HG02840 (cell line): ENCODE measurements at regions not wholly inside any gene's neighbourhood (a gene's known extent, or its start where the extent isn't known, plus 50 kb on each side); places are given as distances from the start of the nearest gene placed in this dataset.
"Not testable (repeated sequence)": the region's sequence is repeated elsewhere in the genome, so short reads cannot be mapped to it uniquely, and the experiment has no call there.

Source experiments
- ATAC-seq: cut with Tn5 transposase; IDR thresholded peaks from one replicate; pipeline ENCODE4 v1.9.1; 2021; ENCODE audit warnings: mild to moderate bottlenecking, moderate library complexity, moderate number of reproducible peaks; ENCODE audit not compliant: unreplicated experiment, low FRiP score

DNA sequence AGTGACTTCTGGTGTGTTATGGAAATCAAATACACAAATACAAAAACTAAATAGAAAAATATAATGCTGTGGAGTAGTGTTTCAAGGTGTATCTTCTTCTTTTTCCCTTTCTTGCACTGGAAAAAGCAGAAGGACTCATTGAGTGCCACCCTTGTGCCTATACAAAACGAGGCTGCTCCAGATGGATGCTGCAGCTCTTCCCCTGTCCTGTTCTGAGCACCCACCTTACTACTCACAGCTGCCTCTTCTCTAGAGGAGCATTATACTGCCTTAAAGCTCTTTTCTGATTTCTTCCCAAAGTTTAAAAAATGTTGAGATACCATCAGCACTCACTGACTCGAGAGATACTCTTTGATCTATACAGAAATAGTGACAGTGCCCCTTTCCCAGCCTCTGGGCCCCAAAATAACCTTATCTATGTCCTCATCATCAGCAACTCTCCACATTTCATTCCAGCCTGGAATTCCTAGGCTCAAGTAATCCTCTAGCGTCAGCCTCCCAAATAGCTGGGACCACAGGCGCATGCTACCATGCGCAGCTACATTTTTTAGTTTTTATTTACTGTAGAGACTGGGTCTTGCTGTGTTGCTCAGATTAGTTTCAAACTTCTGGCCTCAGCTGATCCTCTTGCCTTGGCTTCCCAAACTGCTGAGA is 1356.1 kb upstream of the NRXN1 start:
- no peak for ATAC-seq

- ATAC-seq: no peak
Measured at GRCh38 chr2:52386433-52387030, 1354.6 kb upstream of the NRXN1 start.

- ATAC-seq: no peak
Measured at GRCh38 chr2:52383541-52383940, 1351.6 kb upstream of the NRXN1 start.

DNA sequence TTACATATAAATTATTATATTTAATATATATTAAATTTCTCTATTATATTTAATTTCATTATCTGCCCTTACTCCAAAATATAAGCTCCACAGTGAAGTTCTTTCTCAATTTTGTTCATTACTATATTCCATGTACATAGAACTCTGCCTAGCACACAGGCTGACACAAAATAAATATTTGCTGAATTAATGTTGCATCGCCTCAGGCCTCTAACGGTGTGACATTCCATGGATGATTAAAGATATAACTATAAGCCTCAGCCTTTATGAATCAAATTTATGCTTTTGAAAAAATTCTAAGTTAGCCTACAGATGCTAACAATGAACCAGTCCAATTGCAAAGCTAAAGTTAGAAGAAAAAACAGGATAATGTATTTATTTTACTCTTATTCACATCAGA is 1337.2 kb upstream of the NRXN1 start:
- no peak for ATAC-seq

- ATAC-seq: no peak
Measured at GRCh38 chr2:52368141-52368540, 1336.2 kb upstream of the NRXN1 start.

DNA sequence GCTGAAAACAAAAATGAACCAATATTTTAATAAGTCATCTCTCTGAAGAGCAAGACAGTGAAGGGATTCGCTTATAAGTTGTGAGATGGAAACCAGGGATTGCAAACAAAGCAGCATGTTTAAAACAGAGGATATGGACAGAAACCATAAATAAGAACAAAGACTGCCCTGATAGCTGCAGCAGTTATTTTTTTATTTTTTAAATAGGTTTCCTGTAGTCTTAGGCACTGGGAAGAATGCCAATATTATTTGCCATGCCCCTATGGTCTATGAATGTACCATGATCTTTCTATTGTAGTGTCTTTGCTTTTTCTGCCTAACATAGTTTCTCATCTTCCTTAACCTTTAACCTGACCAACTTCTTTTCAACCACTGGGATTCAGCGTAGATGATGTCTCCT is 1334.0 kb upstream of the NRXN1 start:
- ATAC-seq: no peak

DNA sequence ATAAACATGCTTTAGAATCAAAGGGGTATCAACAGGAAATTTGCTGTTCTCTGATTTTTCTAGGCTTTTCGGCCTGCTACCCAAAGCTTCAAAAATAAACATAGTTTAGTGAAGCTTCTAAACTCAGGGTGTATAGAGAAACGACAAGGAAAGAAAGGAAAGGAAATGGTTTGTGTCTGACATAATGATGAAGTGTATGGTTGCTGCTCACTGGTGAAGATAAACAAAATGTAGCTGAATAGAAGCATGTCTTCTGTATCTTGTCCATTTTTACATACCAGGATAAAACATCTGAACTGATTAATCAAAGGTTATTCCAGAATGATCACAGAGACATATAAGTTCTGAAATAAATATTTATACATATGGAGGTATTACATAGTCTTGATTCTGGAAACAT is 1324.6 kb upstream of the NRXN1 start:
- ATAC-seq: no peak

- no peak for ATAC-seq
Measured at GRCh38 chr2:52347292-52347691, 1315.4 kb upstream of the NRXN1 start.

- ATAC-seq: no peak
Measured at GRCh38 chr2:52345676-52346075, 1313.7 kb upstream of the NRXN1 start.

GRCh38 chr2:52345082-52345481 is 1313.2 kb upstream of the NRXN1 start:
- ATAC-seq: no peak

DNA sequence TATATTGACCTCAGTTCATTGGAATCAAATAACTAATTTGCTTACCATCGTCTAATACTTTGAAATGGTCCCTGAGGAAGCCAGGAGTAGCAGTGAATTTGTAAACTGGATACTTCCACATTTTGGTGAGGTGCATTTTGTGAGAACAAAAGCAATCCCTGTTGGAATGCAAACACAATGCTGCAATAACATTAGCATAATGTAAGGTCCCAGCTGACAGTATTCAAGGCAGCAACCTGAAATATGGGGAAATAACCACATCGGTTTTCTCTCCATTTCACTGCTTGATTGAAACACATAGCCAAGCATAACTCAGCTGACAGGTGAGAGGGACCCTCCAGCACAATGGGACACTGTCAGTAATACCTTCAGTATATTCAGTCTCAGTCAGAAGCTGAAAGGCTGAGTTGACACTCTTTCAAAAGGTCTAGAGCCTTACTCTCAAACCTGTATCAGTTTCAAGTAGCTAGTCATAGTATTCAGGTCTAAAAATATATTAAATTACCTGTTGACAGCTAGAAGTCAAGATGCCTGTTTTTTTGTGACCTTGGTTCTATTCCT is 1311.9 kb upstream of the NRXN1 start:
- ATAC-seq: no peak

DNA sequence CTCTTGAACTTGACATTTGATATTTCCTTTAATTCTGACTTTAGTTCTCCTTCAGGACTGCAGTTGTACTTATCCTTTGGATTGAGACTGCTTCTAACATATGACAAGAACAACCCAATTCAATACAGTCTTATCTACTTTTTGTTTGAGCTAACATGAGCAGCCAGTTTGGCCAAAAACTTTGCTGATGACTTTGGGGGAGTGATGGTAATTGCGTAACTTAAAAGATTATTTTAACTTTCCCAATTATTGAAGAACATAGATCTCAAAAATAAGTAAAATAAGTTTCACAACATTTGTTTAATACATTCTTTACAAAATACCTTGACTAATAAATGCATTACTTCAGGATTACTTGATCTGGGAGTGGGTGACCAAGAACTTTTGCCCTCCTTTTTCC is 1311.1 kb upstream of the NRXN1 start:
- no peak for ATAC-seq

GRCh38 chr2:52342458-52342857 is 1310.5 kb upstream of the NRXN1 start:
- ATAC-seq: no peak

- no peak for ATAC-seq
Measured at GRCh38 chr2:52341732-52342131, 1309.8 kb upstream of the NRXN1 start.

- no peak for ATAC-seq
Measured at GRCh38 chr2:52340171-52340570, 1308.2 kb upstream of the NRXN1 start.

DNA sequence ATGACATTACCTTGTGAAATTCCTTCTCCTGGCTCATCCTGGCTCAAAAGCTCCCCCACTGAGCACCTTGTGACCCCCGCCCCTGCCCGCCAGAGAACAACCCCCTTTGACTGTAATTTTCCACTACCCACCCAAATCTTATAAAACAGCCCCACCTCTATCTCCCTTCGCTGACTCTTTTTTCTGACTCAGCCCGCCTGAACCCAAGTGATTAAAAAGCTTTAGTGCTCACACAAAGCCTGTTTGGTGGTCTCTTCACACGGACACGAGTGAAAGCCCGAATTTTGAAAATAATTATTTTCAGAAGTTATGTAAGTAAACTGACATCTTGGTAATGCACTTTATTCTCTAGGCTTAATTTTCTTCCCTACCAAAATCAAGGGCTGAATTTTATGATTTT is 1305.9 kb upstream of the NRXN1 start:
- not testable (repeated sequence) for ATAC-seq

GRCh38 chr2:52336951-52337350 is 1305.0 kb upstream of the NRXN1 start:
- no peak for ATAC-seq

GRCh38 chr2:52335727-52336126 is 1303.8 kb upstream of the NRXN1 start:
- ATAC-seq: no peak

DNA sequence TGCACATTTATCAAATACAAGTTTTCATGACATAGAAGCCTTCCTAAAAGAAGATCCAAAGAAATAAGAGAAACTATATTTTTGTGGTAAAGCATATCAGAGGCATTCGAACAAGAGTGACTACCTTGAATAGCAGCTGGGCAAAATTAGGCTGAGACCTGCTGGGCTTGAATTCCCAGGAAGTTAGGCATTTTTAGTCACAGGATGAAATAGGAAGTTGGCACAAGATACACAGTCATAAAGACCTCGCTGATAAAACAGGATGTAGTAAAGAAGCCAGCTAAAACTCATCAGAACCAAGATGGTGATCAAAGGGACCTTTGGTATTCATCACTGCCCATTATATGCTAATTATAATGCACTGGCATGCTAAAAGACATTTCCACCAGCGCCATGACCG is 1302.3 kb upstream of the NRXN1 start:
- no peak for ATAC-seq

DNA sequence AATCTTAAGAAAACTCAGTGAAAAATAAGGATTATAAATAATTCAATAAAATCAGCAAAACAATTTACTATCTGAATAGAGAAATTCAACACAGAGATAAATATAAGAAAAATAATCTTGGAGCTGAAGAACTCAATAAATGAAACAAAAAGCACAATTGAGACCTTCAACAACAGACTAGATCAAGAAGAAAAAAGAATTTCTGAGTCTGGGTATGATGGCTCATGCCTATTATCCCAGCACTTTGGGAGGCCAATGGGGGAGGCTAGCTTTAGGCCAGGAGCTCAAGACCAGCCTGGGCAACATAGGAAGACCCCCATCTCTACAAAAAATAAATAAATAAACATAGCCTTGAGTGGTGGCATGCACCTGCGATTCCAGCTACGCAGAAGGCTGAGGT is 1295.7 kb upstream of the NRXN1 start:
- ATAC-seq: no peak

- no peak for ATAC-seq
Measured at GRCh38 chr2:52314231-52314630, 1282.3 kb upstream of the NRXN1 start.

DNA sequence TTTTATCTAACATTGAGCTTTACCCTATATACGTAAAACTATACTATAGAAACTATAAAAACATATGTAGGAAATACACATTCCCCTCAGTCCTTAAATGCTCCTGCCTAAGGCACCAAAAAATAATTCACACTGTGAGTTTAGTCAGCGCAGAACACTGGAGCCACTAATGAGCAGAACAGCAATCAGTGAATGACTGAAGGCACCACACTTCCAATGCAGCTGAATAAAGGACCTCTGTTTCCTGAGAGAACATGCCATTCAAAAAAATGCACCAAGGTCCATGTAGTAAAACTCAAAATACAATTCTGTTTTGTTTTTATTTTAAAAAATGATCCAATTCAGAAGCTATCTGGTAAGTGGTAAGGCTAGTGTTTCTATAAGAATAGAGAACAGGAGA is 1280.6 kb upstream of the NRXN1 start:
- no peak for ATAC-seq
